Upper lobe of left lung (tissue), 6 donors: ENCODE measurements at regions not wholly inside any gene's neighbourhood (a gene's known extent, or its start where the extent isn't known, plus 50 kb on each side); places are given as distances from the start of the nearest gene placed in this dataset.
"Not testable (repeated sequence)": the region's sequence is repeated elsewhere in the genome, so short reads cannot be mapped to it uniquely, and the experiment has no call there.

Source experiments
- ATAC-seq, 2 donors: fragments of 200-7000 bp; cut with Tn5 transposase; one replicate each; pipeline ENCODE4 v1.9.1; 2022; ENCODE audit warnings: mild to moderate bottlenecking in 2 of 2, moderate library complexity in 2 of 2; ENCODE audit not compliant: low FRiP score in 2 of 2
- DNase-seq, 2 donors: peaks; one replicate each; pipeline ENCODE4 v3.0.0-alpha.2; 2019 to 2020
- H3K27ac ChIP-seq, 4 donors: fragments of 200-600 bp; sonication (generic); one replicate each; pipeline ENCODE4 v1.5.1; 2016 to 2019
- H3K27me3 ChIP-seq, 4 donors: fragments of 200-600 bp; sonication (generic); one replicate each; pipeline ENCODE4 v1.5.1; 2017 to 2019
- H3K36me3 ChIP-seq, 4 donors: fragments of 200-600 bp; sonication (generic); one replicate each; pipeline ENCODE4 v1.5.1; 2016 to 2019
- H3K4me1 ChIP-seq, 4 donors: fragments of 200-600 bp; sonication (generic); one replicate each; pipeline ENCODE4 v1.5.1; 2018 to 2019
- H3K4me3 ChIP-seq, 4 donors: fragments of 200-600 bp; sonication (generic); one replicate each; pipeline ENCODE4 v1.5.1; 2017 to 2019; ENCODE audit warnings: mild to moderate bottlenecking in 2 of 4, moderate library complexity in 1 of 4
- H3K9me3 ChIP-seq, 4 donors: fragments of 200-600 bp; sonication (generic); one replicate each; pipeline ENCODE4 v1.5.1; 2018 to 2019
- CTCF ChIP-seq, 6 experiments: fragments of 450-650 bp in 4 of 6; fragments of 200-600 bp in 2 of 6; sonication (generic) in 2 of 6; IDR thresholded peaks; one replicate each; pipeline ENCODE4 v1.5.1; 2016 to 2019; ENCODE audit warnings: antibody characterized with exemption in 6 of 6
- EP300 ChIP-seq, 4 donors: sonication (generic); formaldehyde crosslinking; IDR thresholded peaks; one replicate each; pipeline ENCODE4 v1.5.1; 2017; ENCODE audit warnings: antibody characterized with exemption in 4 of 4, control low read depth in 2 of 4
- POLR2A ChIP-seq, 4 donors: fragments of 450-650 bp; IDR thresholded peaks; one replicate each; pipeline ENCODE4 v1.5.1; 2016 to 2017; ENCODE audit warnings: antibody characterized with exemption in 4 of 4, mild to moderate bottlenecking in 2 of 4
- POLR2AphosphoS5 ChIP-seq, 2 donors: sonication (generic); formaldehyde crosslinking; IDR thresholded peaks; one replicate each; pipeline ENCODE4 v1.5.1; 2017; ENCODE audit warnings: antibody characterized with exemption in 2 of 2
- WGBS, 2 donors: methylation state at CpG; one replicate each; pipeline ENCODE4 v1.1.5; 2017 to 2018; 5-methylcytosine and 5-hydroxymethylcytosine counted together
- donor health status: DM: no; HTN: no; CAD: no; lungs with moderate emphysema.
- donor health status: DM: no; HTN: yes; CAD: no; lungs with severe emphysema.

GRCh38 chr6:27651371-27651732 lies 178.4 kb upstream of the ZNF184 start:
- H3K9me3 ChIP-seq, result peaks cover 0 to 11% (median 0%) of the 10 kb centered on the region in 4 donors
- WGBS, 2 donors, result 28 to 34% methylated on average over 7 of the region's 7 CpGs
- no peak overlapping the region for H3K4me3 ChIP-seq
- TF ChIP-seq CTCF (IDR thresholded peaks at IDR 0.05) (no peak), POLR2AphosphoS5 (IDR thresholded peaks at IDR 0.05) (no peak), POLR2A (IDR thresholded peaks at IDR 0.05) (no peak), EP300 (IDR thresholded peaks at IDR 0.05) (no peak)
- H3K36me3 ChIP-seq, result no peaks in the 10 kb centered on the region
- DNase-seq (no peak), ATAC-seq (no peak)
- H3K27me3 ChIP-seq, result peaks cover 0 to 8% (median 3%) of the 10 kb centered on the region in 4 donors
- no peaks in the 10 kb centered on the region for H3K4me1 ChIP-seq
- H3K27ac ChIP-seq, result no peak overlapping the region

- Histone ChIP-seq H3K4me3 (no peak overlapping the region), H3K9me3 (peaks cover 0 to 11% (median 0%) of the 10 kb centered on the region in 4 donors), H3K27ac (no peak overlapping the region), H3K4me1 (no peaks in the 10 kb centered on the region), H3K27me3 (peaks cover 0 to 8% (median 3%) of the 10 kb centered on the region in 4 donors), H3K36me3 (no peaks in the 10 kb centered on the region)
- TF ChIP-seq EP300 (IDR thresholded peaks at IDR 0.05) (no peak), POLR2AphosphoS5 (IDR thresholded peaks at IDR 0.05) (no peak), POLR2A (IDR thresholded peaks at IDR 0.05) (no peak), CTCF (IDR thresholded peaks at IDR 0.05) (no peak)
- no peak for DNase-seq
- no peak for ATAC-seq
- 9 to 13% methylated on average over 17 of the region's 17 CpGs for WGBS, 2 donors
Observed at GRCh38 chr6:27650620-27651370, 177.9 kb upstream of the ZNF184 start.

- 60 to 62% methylated on average over 6 of the region's 6 CpGs for WGBS, 2 donors
- DNase-seq (no peak), ATAC-seq (no peak)
- H3K27ac ChIP-seq, result no peak overlapping the region
- no peaks in the 10 kb centered on the region for H3K27me3 ChIP-seq
- no peak overlapping the region for H3K4me3 ChIP-seq
- H3K4me1 ChIP-seq, result no peaks in the 10 kb centered on the region
- no peaks in the 10 kb centered on the region for H3K36me3 ChIP-seq
- no peaks in the 10 kb centered on the region for H3K9me3 ChIP-seq
- TF ChIP-seq CTCF (IDR thresholded peaks at IDR 0.05), result no peak
- TF ChIP-seq EP300 (IDR thresholded peaks at IDR 0.05), result no peak
- TF ChIP-seq POLR2A (IDR thresholded peaks at IDR 0.05), result no peak
- TF ChIP-seq POLR2AphosphoS5 (IDR thresholded peaks at IDR 0.05), result no peak
Observed at GRCh38 chr6:27644528-27644927, 171.6 kb upstream of the ZNF184 start.

GRCh38 chr6:27642744-27643456 lies 170.0 kb upstream of the ZNF184 start:
- 91 to 92% methylated on average over 12 of the region's 12 CpGs for WGBS, 2 donors
- H3K27me3 ChIP-seq, result no peaks in the 10 kb centered on the region

GRCh38 chr6:27635886-27636285 lies 163.0 kb upstream of the ZNF184 start:
- not testable (repeated sequence) for H3K9me3 ChIP-seq, ATAC-seq, H3K27me3 ChIP-seq, H3K4me1 ChIP-seq, DNase-seq, H3K27ac ChIP-seq, H3K36me3 ChIP-seq, H3K4me3 ChIP-seq
- WGBS, 2 donors, result 81 to 84% methylated on average over 4 of the region's 4 CpGs

More at GRCh38 chr6:27642744-27643456, 170.0 kb upstream of the ZNF184 start:
- Histone ChIP-seq H3K4me3 (no peak overlapping the region), H3K27ac (no peak overlapping the region), H3K4me1 (no peaks in the 10 kb centered on the region), H3K36me3 (no peaks in the 10 kb centered on the region), H3K9me3 (no peaks in the 10 kb centered on the region)
- no peak for TF ChIP-seq POLR2AphosphoS5 (IDR thresholded peaks at IDR 0.05)
- ATAC-seq (no peak), DNase-seq (no peak)

GRCh38 chr6:27633221-27633688 lies 160.3 kb upstream of the ZNF184 start:
- not testable (repeated sequence) for DNase-seq, H3K36me3 ChIP-seq, H3K4me3 ChIP-seq, ATAC-seq, H3K4me1 ChIP-seq, H3K27me3 ChIP-seq, H3K9me3 ChIP-seq, H3K27ac ChIP-seq
- 79 to 89% methylated on average over 4 of the region's 4 CpGs for WGBS, 2 donors
